ENCODE measurements at regions not wholly inside any gene's neighbourhood (a gene's known extent, or its start where the extent isn't known, plus 50 kb on each side); places are given as distances from the start of the nearest gene placed in this dataset.

DNA sequence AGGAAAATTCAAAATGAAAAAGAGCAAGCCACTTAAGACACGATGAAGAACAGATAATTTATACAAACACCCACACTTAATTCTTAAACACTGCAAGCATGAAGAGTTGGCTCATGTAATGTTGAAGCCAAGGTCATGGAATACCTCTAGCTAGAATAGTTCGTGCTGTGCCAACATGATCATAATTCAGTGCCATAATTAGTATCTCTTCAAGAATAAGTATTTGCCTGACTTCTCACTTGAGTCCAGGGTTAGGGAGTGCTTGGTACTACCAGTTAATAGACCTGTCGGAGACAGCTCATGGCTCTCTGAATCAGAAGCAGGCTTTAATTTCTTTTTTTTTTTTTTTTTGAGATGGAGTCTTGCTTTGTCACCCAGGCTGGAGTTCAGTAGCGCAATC lies 206.3 kb downstream of the UNC5CL start:
- no peaks in the 10 kb centered on the region for H3K9me3 ChIP-seq (ENCODE audit: insufficient read depth, low read depth, low read length)
- FAIRE-seq = no peak

DNA sequence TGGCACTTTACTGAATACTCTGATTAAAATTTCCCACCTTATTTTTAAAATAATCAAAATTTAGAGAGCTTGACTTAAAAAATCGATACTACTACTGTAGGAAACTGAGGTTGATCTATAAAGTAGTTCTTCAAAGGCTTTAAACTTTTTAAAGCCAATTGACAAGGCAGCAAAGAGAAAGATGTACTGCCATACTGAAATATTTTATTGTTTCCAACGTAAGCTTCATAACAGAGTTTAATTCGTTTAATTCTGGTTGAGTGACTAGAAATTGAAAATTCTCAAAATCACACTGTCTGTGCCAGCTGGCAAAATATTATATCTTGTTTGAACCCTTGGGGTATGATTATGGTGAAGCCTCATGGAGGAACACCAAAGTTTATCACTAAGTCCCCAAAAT lies 207.6 kb downstream of the UNC5CL start:
- H3K36me3 Mint-ChIP-seq (ENCODE audit: low read depth, unreplicated experiment) = no peaks in the 10 kb centered on the region
- Histone ChIP-seq H3K79me2 (ENCODE audit: insufficient read depth, low read length) (no peaks in the 10 kb centered on the region), H4K20me1 (ENCODE audit: insufficient read depth, low read length) (no peaks in the 10 kb centered on the region), H3K4me3 (ENCODE audit: insufficient read depth, low read depth, low read length) (no peak overlapping the region), H3K36me3 (ENCODE audit: insufficient read depth, low read length) (no peaks in the 10 kb centered on the region), H3K4me2 (ENCODE audit: low read length) (no peak overlapping the region), H2AFZ (ENCODE audit: low read depth, low read length) (no peak overlapping the region), H3K9me3 (ENCODE audit: insufficient read depth, low read depth, low read length) (no peaks in the 10 kb centered on the region), H3K27me3 (ENCODE audit: insufficient read depth, low read length) (peaks cover 17% of the 10 kb centered on the region), H3K4me1 (ENCODE audit: insufficient read depth, low read length) (no peaks in the 10 kb centered on the region), H3K27ac (ENCODE audit: low read depth, low read length) (no peak overlapping the region), H3K9ac (ENCODE audit: low read length) (no peak overlapping the region)
- no peaks in the 10 kb centered on the region for H3K9me3 Mint-ChIP-seq (ENCODE audit: unreplicated experiment)
- H3K4me3 Mint-ChIP-seq (ENCODE audit: unreplicated experiment) = no peak overlapping the region
- TF ChIP-seq, protein P1, sequence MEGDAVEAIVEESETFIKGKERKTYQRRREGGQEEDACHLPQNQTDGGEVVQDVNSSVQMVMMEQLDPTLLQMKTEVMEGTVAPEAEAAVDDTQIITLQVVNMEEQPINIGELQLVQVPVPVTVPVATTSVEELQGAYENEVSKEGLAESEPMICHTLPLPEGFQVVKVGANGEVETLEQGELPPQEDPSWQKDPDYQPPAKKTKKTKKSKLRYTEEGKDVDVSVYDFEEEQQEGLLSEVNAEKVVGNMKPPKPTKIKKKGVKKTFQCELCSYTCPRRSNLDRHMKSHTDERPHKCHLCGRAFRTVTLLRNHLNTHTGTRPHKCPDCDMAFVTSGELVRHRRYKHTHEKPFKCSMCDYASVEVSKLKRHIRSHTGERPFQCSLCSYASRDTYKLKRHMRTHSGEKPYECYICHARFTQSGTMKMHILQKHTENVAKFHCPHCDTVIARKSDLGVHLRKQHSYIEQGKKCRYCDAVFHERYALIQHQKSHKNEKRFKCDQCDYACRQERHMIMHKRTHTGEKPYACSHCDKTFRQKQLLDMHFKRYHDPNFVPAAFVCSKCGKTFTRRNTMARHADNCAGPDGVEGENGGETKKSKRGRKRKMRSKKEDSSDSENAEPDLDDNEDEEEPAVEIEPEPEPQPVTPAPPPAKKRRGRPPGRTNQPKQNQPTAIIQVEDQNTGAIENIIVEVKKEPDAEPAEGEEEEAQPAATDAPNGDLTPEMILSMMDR (IDR thresholded peaks at IDR 0.05; ENCODE audit: insufficient read depth, low read depth, low read length) = no peak
- TF ChIP-seq EZH2 (IDR thresholded peaks at IDR 0.05; ENCODE audit: insufficient read depth, low read length) = no peak
- no peaks in the 10 kb centered on the region for H3K4me1 Mint-ChIP-seq (ENCODE audit: low read depth, unreplicated experiment)
- DNase-seq (ENCODE audit: low read depth) (no peak), FAIRE-seq (no peak)
- H3K27ac Mint-ChIP-seq (ENCODE audit: unreplicated experiment) = no peak overlapping the region
- peaks cover 11% of the 10 kb centered on the region for H3K27me3 Mint-ChIP-seq (ENCODE audit: low read depth, unreplicated experiment)

More for the DNA sequence above, 206.3 kb downstream of the UNC5CL start:
- Histone ChIP-seq H3K27me3 (ENCODE audit: insufficient read depth, low read length) (peaks cover 21% of the 10 kb centered on the region), H3K27ac (ENCODE audit: low read depth, low read length) (no peak overlapping the region), H3K4me3 (ENCODE audit: insufficient read depth, low read depth, low read length) (no peak overlapping the region), H3K9ac (ENCODE audit: low read length) (no peak overlapping the region), H4K20me1 (ENCODE audit: insufficient read depth, low read length) (no peaks in the 10 kb centered on the region), H3K79me2 (ENCODE audit: insufficient read depth, low read length) (no peaks in the 10 kb centered on the region), H2AFZ (ENCODE audit: low read depth, low read length) (no peak overlapping the region), H3K36me3 (ENCODE audit: insufficient read depth, low read length) (no peaks in the 10 kb centered on the region), H3K4me1 (ENCODE audit: insufficient read depth, low read length) (no peaks in the 10 kb centered on the region), H3K4me2 (ENCODE audit: low read length) (no peak overlapping the region)
- Mint-ChIP-seq H3K36me3 (ENCODE audit: low read depth, unreplicated experiment) (no peaks in the 10 kb centered on the region), H3K4me3 (ENCODE audit: unreplicated experiment) (no peak overlapping the region), H3K27ac (ENCODE audit: unreplicated experiment) (no peak overlapping the region), H3K4me1 (ENCODE audit: low read depth, unreplicated experiment) (no peaks in the 10 kb centered on the region), H3K9me3 (ENCODE audit: unreplicated experiment) (no peaks in the 10 kb centered on the region), H3K27me3 (ENCODE audit: low read depth, unreplicated experiment) (peaks cover 13% of the 10 kb centered on the region)
- TF ChIP-seq, protein P1 (IDR thresholded peaks at IDR 0.05; ENCODE audit: insufficient read depth, low read depth, low read length) = no peak
- TF ChIP-seq EZH2 (IDR thresholded peaks at IDR 0.05; ENCODE audit: insufficient read depth, low read length) = no peak
- DNase-seq (ENCODE audit: low read depth) = no peak

DNA sequence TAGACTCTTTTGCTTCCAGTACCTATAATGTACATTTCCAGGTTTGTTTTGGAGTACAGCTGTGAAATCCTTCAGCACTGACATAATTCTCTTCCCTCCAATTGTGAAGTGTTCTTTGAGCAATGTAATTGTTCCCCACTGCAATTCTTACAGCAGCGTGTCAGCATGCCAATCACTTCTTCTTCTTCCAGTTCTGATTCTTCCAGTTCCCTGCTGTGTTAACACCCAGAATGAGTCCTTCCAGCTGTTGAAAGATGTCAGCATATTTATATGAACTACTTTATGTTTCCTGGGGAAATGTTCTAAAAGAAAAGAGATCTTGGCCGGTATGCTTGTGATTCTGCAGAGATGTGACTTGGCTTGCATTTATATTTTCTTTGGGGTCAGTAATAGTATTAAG lies 213.9 kb downstream of the UNC5CL start:
- H3K4me1 ChIP-seq (ENCODE audit: insufficient read depth, low read length) = no peaks in the 10 kb centered on the region
- Mint-ChIP-seq H3K9me3 (ENCODE audit: unreplicated experiment) (no peaks in the 10 kb centered on the region), H3K27ac (ENCODE audit: unreplicated experiment) (no peak overlapping the region), H3K4me1 (ENCODE audit: low read depth, unreplicated experiment) (peaks cover 8% of the 10 kb centered on the region), H3K4me3 (ENCODE audit: unreplicated experiment) (no peak overlapping the region), H3K27me3 (ENCODE audit: low read depth, unreplicated experiment) (peaks cover 10% of the 10 kb centered on the region), H3K36me3 (ENCODE audit: low read depth, unreplicated experiment) (no peaks in the 10 kb centered on the region)
- no peaks in the 10 kb centered on the region for H4K20me1 ChIP-seq (ENCODE audit: insufficient read depth, low read length)
- H3K9ac ChIP-seq (ENCODE audit: low read length) = no peak overlapping the region
- H3K4me3 ChIP-seq (ENCODE audit: insufficient read depth, low read depth, low read length) = no peak overlapping the region
- H2AFZ ChIP-seq (ENCODE audit: low read depth, low read length) = no peak overlapping the region
- no peaks in the 10 kb centered on the region for H3K27me3 ChIP-seq (ENCODE audit: insufficient read depth, low read length)
- no peaks in the 10 kb centered on the region for H3K9me3 ChIP-seq (ENCODE audit: insufficient read depth, low read depth, low read length)
- H3K36me3 ChIP-seq (ENCODE audit: insufficient read depth, low read length) = no peaks in the 10 kb centered on the region
- no peak overlapping the region for H3K27ac ChIP-seq (ENCODE audit: low read depth, low read length)
- no peak for TF ChIP-seq EZH2 (IDR thresholded peaks at IDR 0.05; ENCODE audit: insufficient read depth, low read length)
- TF ChIP-seq, protein P1 (IDR thresholded peaks at IDR 0.05; ENCODE audit: insufficient read depth, low read depth, low read length) = no peak
- FAIRE-seq = no peak
- H3K79me2 ChIP-seq (ENCODE audit: insufficient read depth, low read length) = no peaks in the 10 kb centered on the region
- no peak overlapping the region for H3K4me2 ChIP-seq (ENCODE audit: low read length)
- no peak for DNase-seq (ENCODE audit: low read depth)

Measured in astrocyte (in vitro differentiated cells and primary cell).